WTC11 (cell line): ENCODE measurements at regions not wholly inside any gene's neighbourhood (a gene's known extent, or its start where the extent isn't known, plus 50 kb on each side); places are given as distances from the start of the nearest gene placed in this dataset.

ENCODE experiments used
- ATAC-seq: fragments of 200-7000 bp; cut with Tn5 transposase; 2 replicates; pipeline ENCODE4 v1.10.0; 2021; ENCODE audit warnings: mild to moderate bottlenecking, moderate library complexity
- CTCF ChIA-PET: fragments of 300-600 bp; sonication (Branson Sonifier 250); formaldehyde crosslinking; loops from one replicate; lab custom pipeline; 2021; ENCODE audit warnings: antibody characterized with exemption; lab: Charles Lee
- POLR2A ChIA-PET: fragments of 350-600 bp; sonication (Branson Sonifier 250); formaldehyde crosslinking; loops from one replicate; lab custom pipeline; 2021; ENCODE audit warnings: antibody characterized with exemption; lab: Charles Lee
- DNase-seq: peaks from one replicate; pipeline ENCODE4 v3.0.0; 2021; ENCODE audit warnings: low spot score
- H3K27ac Mint-ChIP-seq: 2 replicates; pipeline ENCODE4 v1.8.0; 2021; ENCODE audit warnings: mixed read lengths
- H3K27me3 Mint-ChIP-seq: 2 replicates; pipeline ENCODE4 v1.8.0; 2021; ENCODE audit warnings: low read depth, mild to moderate bottlenecking, moderate library complexity, mixed read lengths
- H3K36me3 Mint-ChIP-seq: 2 replicates; pipeline ENCODE4 v1.8.0; 2021; ENCODE audit warnings: mixed read lengths
- H3K4me1 Mint-ChIP-seq: 2 replicates; pipeline ENCODE4 v1.8.0; 2022; ENCODE audit warnings: mixed read lengths
- H3K4me3 Mint-ChIP-seq: 2 replicates; pipeline ENCODE4 v1.8.0; 2021; ENCODE audit warnings: mild to moderate bottlenecking, moderate library complexity, mixed read lengths
- H3K9me3 Mint-ChIP-seq: 2 replicates; pipeline ENCODE4 v1.8.0; 2021; ENCODE audit warnings: mixed read lengths
- AFF4 ChIP-seq: sonication (generic); formaldehyde crosslinking; IDR thresholded peaks from 2 replicates; pipeline ENCODE4 v1.8.1; 2023; ENCODE audit warnings: mild to moderate bottlenecking, missing genetic modification reagents, borderline replicate concordance
- AR ChIP-seq: fragments of 250-450 bp; sonication (Bioruptor Pico); IDR thresholded peaks from 2 replicates; pipeline ENCODE4 v1.9.0; 2021; ENCODE audit warnings: mild to moderate bottlenecking
- ATF3 ChIP-seq: sonication (generic); formaldehyde crosslinking; conservative IDR thresholded peaks from 2 replicates; pipeline ENCODE4 v1.8.1; 2022; ENCODE audit warnings: mild to moderate bottlenecking, missing genetic modification reagents
- E2F1 ChIP-seq: sonication (generic); formaldehyde crosslinking; IDR thresholded peaks from 2 replicates; pipeline ENCODE4 v1.8.0; 2022; ENCODE audit warnings: mild to moderate bottlenecking, missing genetic modification reagents
- ELF4 ChIP-seq: sonication (generic); formaldehyde crosslinking; IDR thresholded peaks from 2 replicates; pipeline ENCODE4 v1.8.1; 2022; ENCODE audit warnings: low read depth, mild to moderate bottlenecking, moderate library complexity, missing genetic modification reagents
- ESRRA ChIP-seq: sonication (generic); formaldehyde crosslinking; IDR thresholded peaks from 2 replicates; pipeline ENCODE4 v1.8.1; 2022; ENCODE audit warnings: mild to moderate bottlenecking, missing genetic modification reagents, borderline replicate concordance
- FOXP4 ChIP-seq: sonication (generic); formaldehyde crosslinking; IDR thresholded peaks from 2 replicates; pipeline ENCODE4 v1.8.0; 2022; ENCODE audit warnings: mild to moderate bottlenecking, missing genetic modification reagents
- HMGA2 ChIP-seq: fragments of 250-450 bp; sonication (Bioruptor Pico); IDR thresholded peaks from 2 replicates; pipeline ENCODE4 v1.4.0; 2021; ENCODE audit warnings: mild to moderate bottlenecking, moderate library complexity
- NFATC4 ChIP-seq: fragments of 250-450 bp; sonication (Bioruptor Pico); IDR thresholded peaks from 2 replicates; pipeline ENCODE4 v1.9.0; 2021; ENCODE audit warnings: mild to moderate bottlenecking
- NFE2L1 ChIP-seq: sonication (generic); formaldehyde crosslinking; IDR thresholded peaks from 2 replicates; pipeline ENCODE4 v1.8.1; 2023; ENCODE audit warnings: missing genetic modification reagents
- OVOL2 ChIP-seq: fragments of 250-450 bp; sonication (Bioruptor Pico); IDR thresholded peaks from 2 replicates; pipeline ENCODE4 v1.9.0; 2021; ENCODE audit warnings: mild to moderate bottlenecking, borderline replicate concordance
- RORB ChIP-seq: fragments of 250-450 bp; sonication (Bioruptor Pico); IDR thresholded peaks from 2 replicates; pipeline ENCODE4 v1.9.0; 2021; ENCODE audit warnings: mild to moderate bottlenecking
- SMAD4 ChIP-seq: sonication (generic); formaldehyde crosslinking; IDR thresholded peaks from 2 replicates; pipeline ENCODE4 v1.8.0; 2022; ENCODE audit warnings: mild to moderate bottlenecking, missing genetic modification reagents
- STAT6 ChIP-seq: sonication (generic); formaldehyde crosslinking; conservative IDR thresholded peaks from 2 replicates; pipeline ENCODE4 v1.8.1; 2023; ENCODE audit warnings: mild to moderate bottlenecking, low read depth, missing genetic modification reagents, moderate library complexity
- ZNF232 ChIP-seq: sonication (generic); formaldehyde crosslinking; IDR thresholded peaks from 2 replicates; pipeline ENCODE4 v1.8.0; 2022; ENCODE audit warnings: mild to moderate bottlenecking, missing genetic modification reagents
- ZNF281 ChIP-seq: sonication (generic); formaldehyde crosslinking; IDR thresholded peaks from 2 replicates; pipeline ENCODE4 v1.8.0; 2023; ENCODE audit warnings: mild to moderate bottlenecking, missing genetic modification reagents
- ZNF416 ChIP-seq: fragments of 250-450 bp; sonication (Bioruptor Pico); IDR thresholded peaks from 2 replicates; pipeline ENCODE4 v1.9.0; 2021; ENCODE audit warnings: mild to moderate bottlenecking, inconsistent platforms
- ZNF512 ChIP-seq: sonication (generic); formaldehyde crosslinking; IDR thresholded peaks from 2 replicates; pipeline ENCODE4 v1.8.1; 2022; ENCODE audit warnings: missing genetic modification reagents, borderline replicate concordance

- no peak for TF ChIP-seq ATF3
- no peak for TF ChIP-seq AFF4
- TF ChIP-seq ZNF281 = no peak
- TF ChIP-seq ZNF512 (CRISPR knock-in tag) = no peak
- TF ChIP-seq AR (CRISPR knock-in tag) = no peak
- TF ChIP-seq ELF4 (CRISPR knock-in tag) = no peak
Observed at GRCh38 chr22:19611590-19611989, 87.4 kb upstream of the CLDN5 start (continued).

GRCh38 chr22:19612866-19613572, 88.8 kb upstream of the CLDN5 start:
- Mint-ChIP-seq H3K36me3 (no peaks in the 10 kb centered on the region), H3K4me3 (no peak overlapping the region), H3K4me1 (peaks cover 47% of the 10 kb centered on the region), H3K27ac (no peak overlapping the region), H3K9me3 (no peaks in the 10 kb centered on the region), H3K27me3 (no peaks in the 10 kb centered on the region)
- ChIA-PET POLR2A (no interaction called here), CTCF (interaction anchor here (0.7 kb wide), 1 partner anchor 15 kb away, joined by 5 read pairs; no protein-coding TSS in a partner anchor)
- ATAC-seq (no peak), DNase-seq (no peak)
- TF ChIP-seq STAT6 (CRISPR knock-in tag) = no peak
- no peak for TF ChIP-seq ESRRA (CRISPR knock-in tag)
- TF ChIP-seq SMAD4 (CRISPR knock-in tag) = no peak
- no peak for TF ChIP-seq E2F1
- TF ChIP-seq ZNF416 (CRISPR knock-in tag) = no peak
- TF ChIP-seq FOXP4 (CRISPR knock-in tag) = no peak
- TF ChIP-seq HMGA2 (CRISPR knock-in tag) = no peak
- TF ChIP-seq OVOL2 (CRISPR knock-in tag) = no peak
- TF ChIP-seq RORB = no peak
- no peak for TF ChIP-seq NFATC4
- TF ChIP-seq ZNF232 = no peak
- no peak for TF ChIP-seq NFE2L1 (CRISPR knock-in tag)
